HG03342 (cell line): ENCODE measurements at regions not wholly inside any gene's neighbourhood (a gene's known extent, or its start where the extent isn't known, plus 50 kb on each side); places are given as distances from the start of the nearest gene placed in this dataset.

ENCODE experiments used
- ATAC-seq: cut with Tn5 transposase; IDR thresholded peaks from one replicate; pipeline ENCODE4 v1.9.1; 2021; ENCODE audit warnings: mild to moderate bottlenecking, moderate library complexity; ENCODE audit not compliant: unreplicated experiment

DNA sequence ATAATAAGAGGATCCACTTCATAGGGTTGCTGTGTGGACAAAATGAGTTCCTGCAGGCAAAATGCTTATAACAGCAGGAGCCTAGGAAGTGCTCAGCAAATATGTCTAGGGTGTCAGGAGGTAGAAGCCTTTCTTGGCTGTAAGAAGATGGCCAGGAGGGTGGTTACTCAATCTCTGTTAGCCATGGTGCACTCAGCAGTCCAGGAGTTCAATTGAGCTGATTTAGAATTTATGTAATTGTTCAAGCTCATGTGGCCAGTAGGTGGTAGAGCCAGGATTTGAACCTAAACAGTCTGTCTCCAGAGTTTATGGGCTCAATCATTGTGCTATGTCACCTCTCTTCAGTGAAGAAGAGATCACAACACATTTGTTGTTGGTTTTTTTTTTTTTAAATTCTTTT is 381.2 kb downstream of the KIF4B start:
- ATAC-seq: no peak

- ATAC-seq: no peak
Observed at GRCh38 chr5:155402927-155403640, 389.5 kb downstream of the KIF4B start.

GRCh38 chr5:155406815-155407214 is 393.3 kb downstream of the KIF4B start:
- no peak for ATAC-seq

GRCh38 chr5:155408465-155408864 is 394.9 kb downstream of the KIF4B start:
- ATAC-seq: no peak

GRCh38 chr5:155416765-155417164 is 403.2 kb downstream of the KIF4B start:
- ATAC-seq: no peak

DNA sequence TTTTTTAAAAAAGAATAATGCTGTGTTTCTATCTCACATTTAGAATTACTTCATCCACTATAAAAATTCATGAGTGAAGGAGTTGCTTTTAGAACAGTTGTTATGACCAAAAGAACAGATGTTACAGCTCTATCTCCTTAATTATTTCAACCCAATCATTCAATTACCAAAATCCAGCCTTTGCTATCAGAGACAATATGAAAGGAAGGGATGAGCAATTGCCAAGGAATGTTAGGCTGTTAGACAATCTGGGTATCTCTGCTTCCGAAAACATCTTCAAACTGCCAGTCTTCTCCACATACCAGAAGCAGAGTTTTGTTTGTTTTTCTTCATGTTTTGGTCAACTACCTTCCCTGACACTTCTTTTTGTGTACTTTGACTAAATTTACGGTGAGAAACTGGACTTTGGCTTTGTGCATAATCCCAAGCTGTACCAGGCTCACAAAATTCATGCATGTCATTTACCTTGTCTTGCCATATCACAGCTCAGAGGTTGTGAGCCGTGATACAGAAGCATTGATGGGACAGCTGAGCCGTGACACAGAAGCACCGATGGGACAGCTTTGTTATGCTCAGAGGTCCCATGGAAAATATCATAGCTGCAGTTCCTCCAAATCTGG is 405.5 kb downstream of the KIF4B start:
- ATAC-seq: no peak

GRCh38 chr5:155430192-155430591 is 416.6 kb downstream of the KIF4B start:
- no peak for ATAC-seq

DNA sequence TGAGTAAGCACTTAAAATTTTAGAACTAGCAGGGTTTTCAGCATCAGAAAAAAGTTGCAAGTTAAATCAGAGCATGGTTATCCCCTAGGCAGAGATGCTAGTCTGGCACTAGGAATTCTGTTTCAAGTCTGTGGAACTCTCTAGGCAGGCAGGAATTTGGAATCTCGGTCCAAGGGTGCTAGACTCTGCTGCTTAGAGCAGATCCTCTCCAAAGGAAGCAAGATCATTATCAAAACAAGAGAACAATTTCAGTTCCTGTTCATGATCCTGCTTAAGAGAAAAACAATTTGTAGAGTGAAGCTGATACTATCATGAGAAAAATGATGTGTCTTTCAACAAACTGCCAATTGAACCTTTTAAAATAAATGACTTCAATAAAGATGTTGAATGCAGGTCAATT is 420.7 kb downstream of the KIF4B start:
- ATAC-seq: no peak

- no peak for ATAC-seq
Observed at GRCh38 chr5:155434681-155435080, 421.1 kb downstream of the KIF4B start.

DNA sequence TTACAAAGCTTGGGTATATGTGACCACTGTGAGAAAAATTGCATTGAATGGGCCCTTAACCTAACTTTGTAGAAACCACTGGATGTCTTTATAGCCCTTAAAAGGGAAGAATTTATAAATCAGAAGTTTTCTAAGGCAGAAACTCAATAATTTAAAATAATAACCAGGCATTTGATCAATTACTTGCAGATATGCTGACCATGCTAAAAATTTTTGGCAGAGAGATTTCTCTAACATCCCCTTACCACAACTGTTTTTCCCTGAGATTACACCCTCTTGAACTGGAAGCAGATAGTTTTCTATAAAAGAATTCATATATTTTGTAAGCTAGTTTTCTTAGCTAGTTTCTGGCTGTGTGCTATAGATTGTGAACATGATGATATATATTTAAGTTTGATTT is 428.3 kb downstream of the KIF4B start:
- no peak for ATAC-seq

- no peak for ATAC-seq
Observed at GRCh38 chr5:155451106-155451505, 437.6 kb downstream of the KIF4B start.

GRCh38 chr5:155455791-155456514 is 442.4 kb downstream of the KIF4B start:
- ATAC-seq: no peak

DNA sequence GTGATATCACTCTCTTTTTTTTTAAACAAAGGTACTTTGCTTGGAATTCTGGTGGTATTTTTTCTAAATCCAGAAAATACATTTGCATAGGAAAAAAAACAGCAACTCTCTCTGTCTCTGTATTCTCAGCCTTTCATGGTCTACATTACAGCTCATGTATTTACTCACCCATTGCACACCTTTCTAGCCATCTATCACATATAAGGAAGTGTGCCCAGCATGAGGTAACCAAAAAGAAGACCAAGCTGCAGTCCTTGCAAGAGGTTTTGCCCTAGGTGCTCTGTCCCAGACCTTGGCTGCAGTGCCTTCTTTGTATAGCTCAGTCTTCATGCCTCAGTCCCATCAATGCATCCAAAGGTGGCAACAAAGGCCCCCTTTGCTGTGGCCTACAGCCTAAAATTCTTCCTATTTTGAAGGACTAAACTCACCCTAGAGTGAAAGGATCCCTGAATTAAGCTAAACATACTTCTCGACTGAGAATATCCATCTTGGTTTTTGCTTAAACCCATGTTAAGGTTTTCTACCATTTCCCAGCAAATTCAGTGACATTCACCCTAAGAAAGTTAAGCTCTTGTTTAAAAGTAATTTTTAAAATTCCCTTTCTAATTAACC is 446.4 kb downstream of the KIF4B start:
- no peak for ATAC-seq

DNA sequence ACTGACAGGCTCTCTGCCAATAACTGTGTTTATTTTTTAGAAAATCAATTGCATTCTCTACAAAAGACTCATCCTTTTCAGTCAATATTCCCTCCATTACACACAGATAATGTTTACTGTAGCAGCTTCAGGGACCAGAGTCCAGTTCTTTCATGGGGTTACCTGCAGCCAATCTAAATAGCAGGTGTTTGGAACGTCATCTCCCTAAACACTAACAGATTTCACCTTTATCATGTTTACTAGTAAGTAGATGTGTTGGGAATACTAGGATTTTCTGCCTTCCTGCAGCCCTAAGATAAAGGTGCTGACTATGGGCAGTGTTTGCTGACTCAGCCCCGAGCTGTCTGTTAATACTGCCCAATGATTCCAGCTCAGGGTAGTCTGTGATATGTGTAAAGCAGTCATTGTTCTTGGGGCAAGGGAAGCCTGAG is 447.0 kb downstream of the KIF4B start:
- ATAC-seq: no peak

GRCh38 chr5:155461304-155461703 is 447.7 kb downstream of the KIF4B start:
- no peak for ATAC-seq

DNA sequence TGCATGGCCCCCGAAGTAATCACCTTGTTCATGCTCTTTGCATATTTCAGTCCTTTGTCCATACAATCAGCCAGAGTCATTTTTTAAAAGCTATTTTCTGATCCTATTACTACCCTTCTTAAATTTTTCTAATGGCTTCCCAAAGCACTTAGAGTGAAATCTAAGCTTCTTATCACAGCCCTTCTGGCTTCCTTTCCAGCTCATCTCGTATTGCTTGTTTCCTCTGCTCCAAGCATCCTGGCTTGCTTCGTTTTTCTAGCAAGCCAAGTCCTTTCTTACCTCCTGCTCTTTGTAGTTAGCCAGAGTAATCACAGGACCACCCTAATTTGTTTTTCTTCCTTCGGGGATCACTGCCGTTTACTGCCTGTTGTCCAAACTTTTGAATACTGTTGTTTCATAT is 453.3 kb downstream of the KIF4B start:
- no peak for ATAC-seq

DNA sequence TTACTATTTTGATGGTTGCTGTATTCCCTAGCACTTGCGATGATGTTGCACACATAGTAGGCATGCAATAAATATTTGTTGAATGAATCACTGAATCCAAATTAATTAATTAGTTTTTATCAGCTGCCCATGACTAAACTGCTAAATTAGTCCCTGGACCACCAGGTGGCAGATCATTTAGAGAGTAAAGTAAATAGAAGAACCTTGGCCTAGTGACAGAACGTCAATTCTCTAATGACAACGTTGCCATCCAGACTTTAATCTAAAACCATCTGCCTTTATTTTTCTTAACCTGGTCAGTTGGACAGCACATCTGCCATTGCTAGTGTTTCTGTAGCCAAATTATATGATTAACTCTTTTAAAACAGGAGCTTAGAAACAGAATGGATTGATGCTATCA is 457.5 kb downstream of the KIF4B start:
- no peak for ATAC-seq

- no peak for ATAC-seq
Observed at GRCh38 chr5:155472780-155473179, 459.2 kb downstream of the KIF4B start.

DNA sequence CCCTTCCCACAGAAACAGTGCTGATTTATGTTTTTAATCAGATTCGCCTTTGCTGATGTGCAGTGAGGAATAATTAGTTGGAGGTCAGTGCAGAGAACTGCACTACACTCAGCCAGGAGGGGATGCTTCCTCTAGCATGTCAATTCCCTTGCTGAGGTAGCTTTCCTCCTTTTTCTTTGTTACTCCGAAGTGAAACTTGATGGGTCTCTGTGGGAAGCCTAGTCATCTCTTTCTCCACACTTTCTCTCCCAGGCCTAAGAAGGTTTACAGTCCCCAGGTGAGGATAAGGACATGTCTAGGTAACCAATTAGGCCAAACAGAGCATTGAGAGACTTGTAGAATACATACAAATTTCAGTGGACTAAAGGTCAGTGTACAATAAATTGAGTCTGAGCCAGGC is 461.8 kb downstream of the KIF4B start:
- ATAC-seq: no peak

DNA sequence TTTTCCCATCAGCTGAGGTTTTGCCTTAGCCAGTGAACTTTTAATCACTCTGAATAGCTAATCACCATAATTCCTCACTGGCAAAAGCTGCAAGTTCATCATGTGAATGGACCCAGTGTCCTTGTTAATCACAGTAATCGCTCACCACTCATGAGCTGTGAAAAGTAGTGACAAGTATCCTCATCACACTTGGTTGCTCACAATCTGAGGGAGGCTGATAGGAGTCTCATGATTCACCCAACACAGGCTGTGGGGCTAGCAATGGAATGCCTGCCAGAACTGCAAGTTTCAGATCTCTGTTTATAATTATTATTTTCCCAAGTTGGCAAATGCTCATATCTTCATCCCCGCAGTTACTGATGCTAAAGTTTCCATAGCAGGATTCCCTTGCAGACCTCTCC is 467.2 kb downstream of the KIF4B start:
- ATAC-seq: no peak

GRCh38 chr5:155481182-155481581 is 467.6 kb downstream of the KIF4B start:
- no peak for ATAC-seq

GRCh38 chr5:155482428-155482827 is 468.9 kb downstream of the KIF4B start:
- ATAC-seq: no peak
